Keratinocyte (primary cell): ENCODE measurements at regions not wholly inside any gene's neighbourhood (a gene's known extent, or its start where the extent isn't known, plus 50 kb on each side); places are given as distances from the start of the nearest gene placed in this dataset.

Experiments
- DNase-seq: peaks from one replicate; pipeline ENCODE4 v3.0.0-alpha.2; 2011; ENCODE audit warnings: low read depth, missing footprints, low spot score
- FAIRE-seq: peaks from 2 replicates; lab custom pipeline; 2011; peaks lifted over from hg19 to GRCh38; lab: Jason Lieb, UNC
- H2AFZ ChIP-seq: 2 replicates; pipeline ENCODE4 v1.6.0; 2012; ENCODE audit warnings: low read length, control low read depth, inconsistent platforms; ENCODE audit not compliant: control insufficient read depth
- H3K27ac ChIP-seq: 2 replicates; pipeline ENCODE4 v1.5.1; 2011; ENCODE audit warnings: low read length; ENCODE audit not compliant: control insufficient read depth, insufficient read depth
- H3K27me3 ChIP-seq: 3 replicates; pipeline ENCODE4 v1.6.0; 2011; ENCODE audit warnings: low read length; ENCODE audit not compliant: control insufficient read depth, insufficient read depth; ENCODE audit errors: extremely low read depth
- H3K36me3 ChIP-seq, 2 experiments: 2 replicates in 1 of 2; 3 replicates in 1 of 2; pipeline ENCODE4 v1.5.1; 2011; ENCODE audit warnings: low read length in 2 of 2, mild to moderate bottlenecking in 1 of 2; ENCODE audit not compliant: control insufficient read depth in 2 of 2, insufficient read depth in 2 of 2; ENCODE audit errors: extremely low read depth in 1 of 2
- H3K4me1 ChIP-seq: 3 replicates; pipeline ENCODE4 v1.5.1; 2011; ENCODE audit warnings: low read length; ENCODE audit not compliant: control insufficient read depth, insufficient read depth; ENCODE audit errors: extremely low read depth
- H3K4me2 ChIP-seq: 3 replicates; pipeline ENCODE4 v1.6.0; 2011; ENCODE audit warnings: low read depth, low read length; ENCODE audit not compliant: control insufficient read depth, insufficient read depth; ENCODE audit errors: extremely low read depth
- H3K4me3 ChIP-seq, 3 experiments: fragments of 200-600 bp in 1 of 3; sonication (generic) in 1 of 3; 2 replicates in 2 of 3; 3 replicates in 1 of 3; pipeline ENCODE4 v1.5.1; 2011 to 2016; ENCODE audit warnings: low read length in 3 of 3, mild to moderate bottlenecking in 3 of 3, control low read depth in 2 of 3, inconsistent platforms in 1 of 3, low read depth in 1 of 3, mixed read lengths in 1 of 3, mixed run types in 1 of 3, moderate library complexity in 1 of 3; ENCODE audit not compliant: control insufficient read depth in 2 of 3, insufficient read depth in 2 of 3; ENCODE audit errors: extremely low read depth in 1 of 3
- H3K79me2 ChIP-seq: 2 replicates; pipeline ENCODE4 v1.6.0; 2012; ENCODE audit warnings: low read length; ENCODE audit not compliant: control insufficient read depth, insufficient read depth
- H3K9ac ChIP-seq: 3 replicates; pipeline ENCODE4 v1.6.0; 2011; ENCODE audit warnings: low read length; ENCODE audit not compliant: control insufficient read depth, insufficient read depth; ENCODE audit errors: extremely low read depth
- H3K9me1 ChIP-seq: 3 replicates; pipeline ENCODE4 v1.6.0; 2011; ENCODE audit warnings: low read length; ENCODE audit not compliant: control insufficient read depth, insufficient read depth; ENCODE audit errors: extremely low read depth
- H3K9me3 ChIP-seq: 2 replicates; pipeline ENCODE4 v1.5.1; 2012; ENCODE audit warnings: low read depth, low read length; ENCODE audit not compliant: control insufficient read depth
- H4K20me1 ChIP-seq: 3 replicates; pipeline ENCODE4 v1.6.0; 2011; ENCODE audit warnings: low read length; ENCODE audit not compliant: control insufficient read depth, insufficient read depth; ENCODE audit errors: extremely low read depth
- EZH2 ChIP-seq: IDR thresholded peaks from one replicate; pipeline ENCODE4 v1.6.1; 2012; ENCODE audit warnings: inconsistent platforms, mild to moderate bottlenecking, low read length, moderate library complexity
- dilution Hi-C: fragments of 300-500 bp; cut with MboI; formaldehyde crosslinking; loops from one replicate; pipeline ENCODE4 v1.7.0; 2020; ENCODE audit warnings: low sequenced_read_pairs; ENCODE audit not compliant: extremely low pct_ligation_motif_present
- TF ChIP-seq, protein P1 (sequence below), 3 experiments: IDR thresholded peaks in 1 of 3; conservative IDR thresholded peaks in 1 of 3; optimal IDR thresholded peaks in 1 of 3; 2 replicates in 2 of 3; 3 replicates in 1 of 3; pipeline versions ENCODE3 to v1.5.1; 2011; ENCODE audit warnings: low read length in 3 of 3, mild to moderate bottlenecking in 3 of 3, moderate library complexity in 2 of 3, control low read depth in 1 of 3, inconsistent platforms in 1 of 3; ENCODE audit not compliant: insufficient read depth in 2 of 3; ENCODE audit errors: extremely low read depth in 1 of 3

DNA sequence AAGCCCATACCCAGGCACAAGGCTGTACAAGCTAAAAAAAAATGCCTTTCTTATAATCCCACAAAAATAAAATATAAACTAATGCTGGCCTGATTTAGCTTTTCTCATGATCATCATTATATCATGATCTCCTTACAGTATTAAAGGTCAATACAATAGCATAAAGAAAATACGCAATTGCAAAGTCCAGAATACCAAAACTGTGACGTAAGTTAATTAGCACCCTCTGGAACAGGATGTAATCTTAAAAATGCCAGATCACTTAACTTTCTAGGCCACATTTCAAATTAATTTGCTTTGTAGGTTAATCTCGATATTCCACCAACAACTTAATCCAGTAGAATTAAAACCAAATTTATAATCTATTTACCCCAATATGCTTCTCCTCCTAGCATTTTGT, 444.2 kb upstream of the CYLC2 start:
- Histone ChIP-seq H3K9ac (no peak overlapping the region), H3K27ac (no peak overlapping the region), H3K9me1 (no peaks in the 10 kb centered on the region), H3K4me2 (no peak overlapping the region), H4K20me1 (no peaks in the 10 kb centered on the region), H3K36me3 (no peaks in the 10 kb centered on the region), H3K4me1 (no peaks in the 10 kb centered on the region), H3K27me3 (no peaks in the 10 kb centered on the region), H3K79me2 (no peaks in the 10 kb centered on the region), H3K4me3 (no peak overlapping the region), H3K9me3 (no peaks in the 10 kb centered on the region), H2AFZ (no peak overlapping the region)
- FAIRE-seq, result no peak
- DNase-seq, result no peak
- TF ChIP-seq, protein P1, sequence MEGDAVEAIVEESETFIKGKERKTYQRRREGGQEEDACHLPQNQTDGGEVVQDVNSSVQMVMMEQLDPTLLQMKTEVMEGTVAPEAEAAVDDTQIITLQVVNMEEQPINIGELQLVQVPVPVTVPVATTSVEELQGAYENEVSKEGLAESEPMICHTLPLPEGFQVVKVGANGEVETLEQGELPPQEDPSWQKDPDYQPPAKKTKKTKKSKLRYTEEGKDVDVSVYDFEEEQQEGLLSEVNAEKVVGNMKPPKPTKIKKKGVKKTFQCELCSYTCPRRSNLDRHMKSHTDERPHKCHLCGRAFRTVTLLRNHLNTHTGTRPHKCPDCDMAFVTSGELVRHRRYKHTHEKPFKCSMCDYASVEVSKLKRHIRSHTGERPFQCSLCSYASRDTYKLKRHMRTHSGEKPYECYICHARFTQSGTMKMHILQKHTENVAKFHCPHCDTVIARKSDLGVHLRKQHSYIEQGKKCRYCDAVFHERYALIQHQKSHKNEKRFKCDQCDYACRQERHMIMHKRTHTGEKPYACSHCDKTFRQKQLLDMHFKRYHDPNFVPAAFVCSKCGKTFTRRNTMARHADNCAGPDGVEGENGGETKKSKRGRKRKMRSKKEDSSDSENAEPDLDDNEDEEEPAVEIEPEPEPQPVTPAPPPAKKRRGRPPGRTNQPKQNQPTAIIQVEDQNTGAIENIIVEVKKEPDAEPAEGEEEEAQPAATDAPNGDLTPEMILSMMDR (optimal IDR thresholded peaks at IDR 0.05 in 1 of 3, IDR thresholded peaks at IDR 0.05 in 1 of 3, conservative IDR thresholded peaks at IDR 0.05 in 1 of 3; ENCODE audit: extremely low read depth in 1 of 3, insufficient read depth in 2 of 3, low read length in 3 of 3), result no peak
- TF ChIP-seq EZH2, result no peak
- dilution Hi-C loops, result no loop called here

DNA sequence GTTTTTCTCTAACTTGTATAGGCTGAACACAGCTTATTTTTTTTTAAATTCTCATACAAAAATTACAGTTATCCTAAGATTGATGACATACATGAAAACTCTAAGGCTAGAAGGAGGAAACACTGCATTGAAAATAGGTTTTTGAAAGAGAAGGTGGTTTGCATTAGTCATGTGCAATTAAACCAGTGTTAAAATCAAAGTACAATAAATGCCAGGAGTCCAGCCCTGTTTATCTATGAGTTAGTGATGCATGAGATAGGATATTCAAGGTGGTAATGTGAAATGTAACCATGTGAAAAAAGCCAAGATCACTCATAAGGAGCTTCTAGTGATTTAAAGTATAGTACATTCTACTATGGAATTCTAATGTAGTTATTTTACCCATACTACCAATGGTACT, 444.9 kb upstream of the CYLC2 start:
- Histone ChIP-seq H3K9me3 (no peaks in the 10 kb centered on the region), H2AFZ (no peak overlapping the region), H3K4me1 (no peaks in the 10 kb centered on the region), H3K9me1 (no peaks in the 10 kb centered on the region), H4K20me1 (no peaks in the 10 kb centered on the region), H3K27me3 (no peaks in the 10 kb centered on the region), H3K4me3 (no peak overlapping the region), H3K27ac (no peak overlapping the region), H3K36me3 (no peaks in the 10 kb centered on the region), H3K79me2 (no peaks in the 10 kb centered on the region), H3K9ac (no peak overlapping the region), H3K4me2 (no peak overlapping the region)
- no peak for TF ChIP-seq EZH2
- TF ChIP-seq, protein P1 (optimal IDR thresholded peaks at IDR 0.05 in 1 of 3, IDR thresholded peaks at IDR 0.05 in 1 of 3, conservative IDR thresholded peaks at IDR 0.05 in 1 of 3; ENCODE audit: extremely low read depth in 1 of 3, insufficient read depth in 2 of 3, low read length in 3 of 3), result no peak
- dilution Hi-C loops, result no loop called here
- no peak for FAIRE-seq
- DNase-seq, result no peak
